ENCODE measurements at regions not wholly inside any gene's neighbourhood (a gene's known extent, or its start where the extent isn't known, plus 50 kb on each side); places are given as distances from the start of the nearest gene placed in this dataset.

DNA sequence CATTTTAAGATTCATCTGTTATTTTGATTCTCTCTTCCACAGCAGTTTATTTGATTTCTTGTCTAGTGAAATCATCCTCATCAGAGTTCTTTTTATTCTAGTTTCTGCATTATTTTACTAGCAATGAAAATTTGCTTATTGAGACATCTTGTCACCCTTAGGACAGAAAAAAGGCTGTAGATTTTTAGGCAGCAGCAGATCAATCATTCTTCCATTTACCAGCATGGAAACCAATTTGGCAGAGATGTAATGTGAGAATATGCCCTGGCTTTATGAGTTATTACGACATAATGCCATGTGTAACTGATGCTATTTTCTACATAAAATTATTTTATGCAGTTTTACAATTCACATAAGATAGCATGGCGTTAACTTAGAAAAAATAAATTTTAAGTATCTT lies 688.6 kb upstream of the SLC10A2 start:
- TF ChIP-seq YY1 (IDR thresholded peaks at IDR 0.05; ENCODE audit: insufficient read depth, insufficient read length) (no peak), ZNF274 (IDR thresholded peaks at IDR 0.05; ENCODE audit: low read depth, low read length) (no peak), SUZ12 (IDR thresholded peaks at IDR 0.05; ENCODE audit: extremely low read depth, insufficient read depth, insufficient read length) (no peak)
